ENCODE measurements at regions not wholly inside any gene's neighbourhood (a gene's known extent, or its start where the extent isn't known, plus 50 kb on each side); places are given as distances from the start of the nearest gene placed in this dataset.

DNA sequence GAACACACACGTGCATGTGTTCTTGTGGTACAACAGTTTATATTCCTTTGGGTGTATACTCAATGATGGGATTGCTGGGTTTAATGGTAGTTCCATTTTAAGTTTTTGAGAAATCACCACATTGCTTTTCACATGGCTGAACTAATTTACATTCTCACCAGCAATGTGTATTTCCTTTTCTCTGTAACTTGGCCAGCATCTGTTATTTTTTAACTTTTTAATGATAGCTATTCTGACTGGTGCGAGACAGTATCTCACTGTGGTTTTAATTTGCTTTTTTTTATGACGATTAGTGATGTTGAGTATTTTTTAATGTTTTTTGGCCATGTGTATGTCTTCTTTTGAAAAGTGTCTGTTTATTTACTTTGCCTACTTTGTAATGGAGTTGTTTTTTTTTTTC, 256.6 kb downstream of the ZWINT start:
- TF ChIP-seq POLR2A (IDR thresholded peaks at IDR 0.05; ENCODE audit: low read depth, low read length) = no peak
- TF ChIP-seq TAF1 (IDR thresholded peaks at IDR 0.05; ENCODE audit: low read depth, low read length) = no peak
